ENCODE measurements at regions not wholly inside any gene's neighbourhood (a gene's known extent, or its start where the extent isn't known, plus 50 kb on each side); places are given as distances from the start of the nearest gene placed in this dataset.
"Not testable (repeated sequence)": the region's sequence is repeated elsewhere in the genome, so short reads cannot be mapped to it uniquely, and the experiment has no call there.

- intact Hi-C loops (cut with micrococcal nuclease), result no loop called here
Observed at GRCh38 chr5:118554241-118554640, 434.1 kb downstream of the DTWD2 start.

GRCh38 chr5:118553662-118554061 is 434.7 kb downstream of the DTWD2 start:
- intact Hi-C loops (cut with micrococcal nuclease), result no loop called here

GRCh38 chr5:118552731-118553360 is 435.5 kb downstream of the DTWD2 start:
- intact Hi-C loops (cut with micrococcal nuclease), result no loop called here

GRCh38 chr5:118552146-118552545 is 436.2 kb downstream of the DTWD2 start:
- intact Hi-C loops (cut with micrococcal nuclease), result no loop called here

- intact Hi-C loops (cut with micrococcal nuclease), result no loop called here
Observed at GRCh38 chr5:118551716-118552115, 436.6 kb downstream of the DTWD2 start.

- intact Hi-C loops (cut with micrococcal nuclease), result no loop called here
Observed at GRCh38 chr5:118551031-118551430, 437.3 kb downstream of the DTWD2 start.

GRCh38 chr5:118548761-118549720 is 439.3 kb downstream of the DTWD2 start:
- intact Hi-C loops (cut with micrococcal nuclease), result no loop called here

GRCh38 chr5:118545470-118545869 is 442.9 kb downstream of the DTWD2 start:
- intact Hi-C loops (cut with micrococcal nuclease), result no loop called here

GRCh38 chr5:118544887-118545449 is 443.4 kb downstream of the DTWD2 start:
- intact Hi-C loops (cut with micrococcal nuclease), result no loop called here

GRCh38 chr5:118533923-118534322 is 454.4 kb downstream of the DTWD2 start:
- intact Hi-C loops (cut with micrococcal nuclease), result no loop called here

GRCh38 chr5:118533156-118533555 is 455.2 kb downstream of the DTWD2 start:
- intact Hi-C loops (cut with micrococcal nuclease), result no loop called here

- intact Hi-C loops (cut with micrococcal nuclease), result no loop called here
Observed at GRCh38 chr5:118531276-118531675, 457.1 kb downstream of the DTWD2 start.

- intact Hi-C loops (cut with micrococcal nuclease), result no loop called here
Observed at GRCh38 chr5:118529361-118530144, 458.8 kb downstream of the DTWD2 start.

- intact Hi-C loops (cut with micrococcal nuclease), result no loop called here
Observed at GRCh38 chr5:118522626-118523025, 465.7 kb downstream of the DTWD2 start.

- intact Hi-C loops (cut with micrococcal nuclease), result no loop called here
Observed at GRCh38 chr5:118520771-118521415, 467.5 kb downstream of the DTWD2 start.

- intact Hi-C loops (cut with micrococcal nuclease), result no loop called here
Observed at GRCh38 chr5:118519466-118519865, 468.9 kb downstream of the DTWD2 start.

GRCh38 chr5:118518720-118519119 is 469.6 kb downstream of the DTWD2 start:
- intact Hi-C loops (cut with micrococcal nuclease), result no loop called here

- intact Hi-C loops (cut with micrococcal nuclease), result no loop called here
Observed at GRCh38 chr5:118511846-118512245, 476.5 kb downstream of the DTWD2 start.

GRCh38 chr5:118506217-118506852 is 482.0 kb downstream of the DTWD2 start:
- intact Hi-C loops (cut with micrococcal nuclease), result no loop called here

- intact Hi-C loops (cut with micrococcal nuclease), result not testable (repeated sequence)
Observed at GRCh38 chr5:118502232-118502631, 486.1 kb downstream of the DTWD2 start.
